ENCODE measurements at regions not wholly inside any gene's neighbourhood (a gene's known extent, or its start where the extent isn't known, plus 50 kb on each side); places are given as distances from the start of the nearest gene placed in this dataset.

DNA sequence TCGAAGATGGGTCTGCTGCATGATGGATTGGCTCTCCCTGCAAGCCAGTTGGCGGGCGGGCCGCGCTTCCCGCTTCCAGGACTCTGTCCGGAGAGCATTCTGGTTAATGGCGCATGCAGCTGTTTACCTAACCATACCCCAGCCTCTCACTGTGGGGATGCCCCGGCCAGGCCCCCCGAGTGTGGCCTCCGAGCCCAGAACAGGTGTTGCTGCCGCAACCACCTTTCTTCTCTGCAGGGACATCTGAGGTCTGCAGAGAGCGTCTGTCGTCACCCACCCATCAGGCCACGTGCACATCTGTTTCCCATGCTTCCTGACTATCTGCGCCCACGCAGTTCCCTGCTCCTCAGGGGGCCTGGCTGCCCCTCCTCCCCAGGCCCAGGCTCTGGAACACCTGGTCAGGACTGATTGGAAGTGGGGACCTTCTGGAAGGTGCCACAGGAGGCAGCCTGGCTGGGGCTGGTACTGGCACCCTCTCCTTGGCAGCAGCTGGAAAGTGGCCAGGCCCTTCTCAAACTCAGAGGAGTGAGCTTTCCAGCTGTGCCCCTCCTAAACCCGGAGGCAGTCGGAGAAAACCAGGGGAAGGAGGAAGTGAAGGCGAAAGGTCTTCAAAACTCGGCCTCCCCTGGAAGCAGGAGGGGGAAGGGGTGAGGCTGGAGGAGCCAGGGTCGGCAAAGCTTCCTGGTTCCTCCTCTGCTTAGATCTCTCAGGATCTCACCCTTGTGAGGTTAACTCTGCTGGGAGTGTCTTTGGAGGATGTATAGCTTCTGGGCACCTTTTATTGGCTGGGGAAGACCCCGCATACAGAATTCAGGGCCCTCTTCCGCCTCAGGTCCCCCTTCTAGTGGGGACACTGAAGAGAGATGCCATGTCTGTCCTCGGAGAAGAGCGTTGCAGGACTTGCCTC, 64.5 kb upstream of the CIBAR2 start:
- TF ChIP-seq, protein P1, sequence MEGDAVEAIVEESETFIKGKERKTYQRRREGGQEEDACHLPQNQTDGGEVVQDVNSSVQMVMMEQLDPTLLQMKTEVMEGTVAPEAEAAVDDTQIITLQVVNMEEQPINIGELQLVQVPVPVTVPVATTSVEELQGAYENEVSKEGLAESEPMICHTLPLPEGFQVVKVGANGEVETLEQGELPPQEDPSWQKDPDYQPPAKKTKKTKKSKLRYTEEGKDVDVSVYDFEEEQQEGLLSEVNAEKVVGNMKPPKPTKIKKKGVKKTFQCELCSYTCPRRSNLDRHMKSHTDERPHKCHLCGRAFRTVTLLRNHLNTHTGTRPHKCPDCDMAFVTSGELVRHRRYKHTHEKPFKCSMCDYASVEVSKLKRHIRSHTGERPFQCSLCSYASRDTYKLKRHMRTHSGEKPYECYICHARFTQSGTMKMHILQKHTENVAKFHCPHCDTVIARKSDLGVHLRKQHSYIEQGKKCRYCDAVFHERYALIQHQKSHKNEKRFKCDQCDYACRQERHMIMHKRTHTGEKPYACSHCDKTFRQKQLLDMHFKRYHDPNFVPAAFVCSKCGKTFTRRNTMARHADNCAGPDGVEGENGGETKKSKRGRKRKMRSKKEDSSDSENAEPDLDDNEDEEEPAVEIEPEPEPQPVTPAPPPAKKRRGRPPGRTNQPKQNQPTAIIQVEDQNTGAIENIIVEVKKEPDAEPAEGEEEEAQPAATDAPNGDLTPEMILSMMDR (IDR thresholded peaks at IDR 0.05): no peak
- TF ChIP-seq POLR2AphosphoS5 (IDR thresholded peaks at IDR 0.05; ENCODE audit: low read depth, low read length) (no peak), TCF7L2 (IDR thresholded peaks at IDR 0.05; ENCODE audit: low read depth, low read length) (no peak), SIN3A (IDR thresholded peaks at IDR 0.05; ENCODE audit: borderline replicate concordance, insufficient read depth, low read depth, low read length) (no peak)
- TF ChIP-seq, protein P2, sequence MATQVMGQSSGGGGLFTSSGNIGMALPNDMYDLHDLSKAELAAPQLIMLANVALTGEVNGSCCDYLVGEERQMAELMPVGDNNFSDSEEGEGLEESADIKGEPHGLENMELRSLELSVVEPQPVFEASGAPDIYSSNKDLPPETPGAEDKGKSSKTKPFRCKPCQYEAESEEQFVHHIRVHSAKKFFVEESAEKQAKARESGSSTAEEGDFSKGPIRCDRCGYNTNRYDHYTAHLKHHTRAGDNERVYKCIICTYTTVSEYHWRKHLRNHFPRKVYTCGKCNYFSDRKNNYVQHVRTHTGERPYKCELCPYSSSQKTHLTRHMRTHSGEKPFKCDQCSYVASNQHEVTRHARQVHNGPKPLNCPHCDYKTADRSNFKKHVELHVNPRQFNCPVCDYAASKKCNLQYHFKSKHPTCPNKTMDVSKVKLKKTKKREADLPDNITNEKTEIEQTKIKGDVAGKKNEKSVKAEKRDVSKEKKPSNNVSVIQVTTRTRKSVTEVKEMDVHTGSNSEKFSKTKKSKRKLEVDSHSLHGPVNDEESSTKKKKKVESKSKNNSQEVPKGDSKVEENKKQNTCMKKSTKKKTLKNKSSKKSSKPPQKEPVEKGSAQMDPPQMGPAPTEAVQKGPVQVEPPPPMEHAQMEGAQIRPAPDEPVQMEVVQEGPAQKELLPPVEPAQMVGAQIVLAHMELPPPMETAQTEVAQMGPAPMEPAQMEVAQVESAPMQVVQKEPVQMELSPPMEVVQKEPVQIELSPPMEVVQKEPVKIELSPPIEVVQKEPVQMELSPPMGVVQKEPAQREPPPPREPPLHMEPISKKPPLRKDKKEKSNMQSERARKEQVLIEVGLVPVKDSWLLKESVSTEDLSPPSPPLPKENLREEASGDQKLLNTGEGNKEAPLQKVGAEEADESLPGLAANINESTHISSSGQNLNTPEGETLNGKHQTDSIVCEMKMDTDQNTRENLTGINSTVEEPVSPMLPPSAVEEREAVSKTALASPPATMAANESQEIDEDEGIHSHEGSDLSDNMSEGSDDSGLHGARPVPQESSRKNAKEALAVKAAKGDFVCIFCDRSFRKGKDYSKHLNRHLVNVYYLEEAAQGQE (IDR thresholded peaks at IDR 0.05; ENCODE audit: insufficient read depth in 1 of 2, low read depth in 2 of 2, low read length in 1 of 2): no peak
